GM12878 (cell line): ENCODE measurements at regions not wholly inside any gene's neighbourhood (a gene's known extent, or its start where the extent isn't known, plus 50 kb on each side); places are given as distances from the start of the nearest gene placed in this dataset.

Experiments used
- ATAC-seq: fragments of 200-7000 bp; cut with Tn5 transposase; 3 replicates; pipeline ENCODE4 v1.9.1; 2020; ENCODE audit warnings: mild to moderate bottlenecking, moderate library complexity
- BruUV-seq: library from RNA; stranded (reverse); fragments of 400-500 nt; replicated peaks from 2 replicates; lab custom pipeline; 2021; lab: Mats Ljungman, UMichigan
- CTCF ChIA-PET: fragments of 300-600 bp; sonication (Branson Sonifier 250); formaldehyde crosslinking; extraction: SDS; loops from one replicate; lab custom pipeline; 2021; ENCODE audit warnings: inconsistent platforms; lab: Yijun Ruan, JAX
- POLR2A ChIA-PET: fragments of 350-600 bp; formaldehyde crosslinking; extraction: SDS; loops from one replicate; lab custom pipeline; 2021; ENCODE audit warnings: inconsistent platforms; lab: Charles Lee
- RAD21 ChIA-PET: fragments of 300-600 bp; sonication (Branson Sonifier 250); formaldehyde crosslinking; loops from one replicate; lab custom pipeline; 2023; ENCODE audit warnings: antibody characterized with exemption; ENCODE audit not compliant: unreplicated experiment; lab: Charles Lee
- SMC1A ChIA-PET: fragments of 300-600 bp; sonication (Branson Sonifier 250); formaldehyde crosslinking; loops from one replicate; lab custom pipeline; 2023; ENCODE audit not compliant: unreplicated experiment, uncharacterized antibody; lab: Charles Lee
- DNase-seq: peaks from one replicate; pipeline ENCODE4 v3.0.0-alpha.2; 2011; ENCODE audit warnings: low read depth, low spot score
- FAIRE-seq: peaks from 3 replicates; lab custom pipeline; 2011; peaks lifted over from hg19 to GRCh38; lab: Jason Lieb, UNC
- H2AFZ ChIP-seq: 2 replicates; pipeline ENCODE4 v1.6.0; 2011; ENCODE audit warnings: low read depth, low read length, control low read depth; ENCODE audit not compliant: control insufficient read depth
- H3K27ac ChIP-seq: 2 replicates; pipeline ENCODE4 v1.5.1; 2011; ENCODE audit warnings: control low read depth; ENCODE audit not compliant: control insufficient read depth, insufficient read depth
- H3K27me3 ChIP-seq, 2 experiments: replicated peaks in 1 of 2; 2 replicates each; pipeline versions ENCODE4 v1.6.0 to v1.6.1; 2011; ENCODE audit warnings: low read length in 1 of 2; ENCODE audit not compliant: control insufficient read depth in 2 of 2, insufficient read depth in 2 of 2
- H3K36me3 ChIP-seq, 2 experiments: 2 replicates each; pipeline ENCODE4 v1.5.1; 2011; ENCODE audit warnings: low read length in 1 of 2; ENCODE audit not compliant: control insufficient read depth in 2 of 2, insufficient read depth in 2 of 2
- H3K4me1 ChIP-seq: 2 replicates; pipeline ENCODE4 v1.6.1; 2011; ENCODE audit warnings: mild to moderate bottlenecking, low read length, moderate library complexity, mixed read lengths; ENCODE audit not compliant: control insufficient read depth, insufficient read depth
- H3K4me2 ChIP-seq: 2 replicates; pipeline ENCODE4 v1.6.0; 2011; ENCODE audit warnings: control low read depth; ENCODE audit not compliant: control insufficient read depth, insufficient read depth
- H3K4me3 ChIP-seq: fragments of 200-600 bp; sonication (generic); 2 replicates; pipeline ENCODE4 v1.5.1; 2016
- H3K79me2 ChIP-seq: 2 replicates; pipeline ENCODE4 v1.6.0; 2011; ENCODE audit warnings: low read length; ENCODE audit not compliant: control insufficient read depth, insufficient read depth
- H3K9ac ChIP-seq: 2 replicates; pipeline ENCODE4 v1.8.0; 2011; ENCODE audit warnings: low read length, control low read depth, mixed read lengths; ENCODE audit not compliant: control insufficient read depth, insufficient read depth
- H3K9me3 ChIP-seq: replicated peaks from 3 replicates; pipeline ENCODE4 v1.5.1; 2011; ENCODE audit warnings: mild to moderate bottlenecking, low read length; ENCODE audit not compliant: control insufficient read depth, insufficient read depth
- H4K20me1 ChIP-seq: 2 replicates; pipeline ENCODE4 v1.6.0; 2011; ENCODE audit not compliant: control insufficient read depth, insufficient read depth
- NFYB ChIP-seq: IDR thresholded peaks from 2 replicates; pipeline ENCODE4 v1.6.1; 2011; ENCODE audit warnings: low read depth, mild to moderate bottlenecking, low read length, improper control_type of control experiment, moderate library complexity; ENCODE audit not compliant: insufficient read depth
- WGBS: methylation state at CpG from one replicate; pipeline ENCODE4 v1.1.6; 2016; ENCODE audit warnings: low lambda C conversion rate; ENCODE audit not compliant: insufficient replicate concordance, insufficient coverage; ENCODE audit errors: missing lambda C conversion rate; 5-methylcytosine and 5-hydroxymethylcytosine counted together
- in situ Hi-C: fragments of 300-500 bp; cut with MboI; formaldehyde crosslinking; loops from 9 replicates; pipeline ENCODE4 v1.14.3; 2018; ENCODE audit warnings: mixed read lengths
- intact Hi-C: fragments of 100-400 bp; cut with micrococcal nuclease; formaldehyde crosslinking; loops from one replicate; pipeline ENCODE4 v1.14.2; 2022; ENCODE audit not compliant: unreplicated experiment
- TF ChIP-seq, protein P1 (sequence below): IDR thresholded peaks from 2 replicates; pipeline ENCODE4 v1.6.1; 2011; ENCODE audit warnings: borderline replicate concordance, low read depth, mild to moderate bottlenecking, moderate library complexity, mixed read lengths, low read length; ENCODE audit not compliant: insufficient read depth; ENCODE audit errors: extremely low read length
- TF ChIP-seq, protein P2 (sequence below): fragments of 450-650 bp; IDR thresholded peaks from 2 replicates; pipeline ENCODE4 v1.6.1; 2017; ENCODE audit warnings: antibody characterized with exemption, mild to moderate bottlenecking, moderate library complexity

DNA sequence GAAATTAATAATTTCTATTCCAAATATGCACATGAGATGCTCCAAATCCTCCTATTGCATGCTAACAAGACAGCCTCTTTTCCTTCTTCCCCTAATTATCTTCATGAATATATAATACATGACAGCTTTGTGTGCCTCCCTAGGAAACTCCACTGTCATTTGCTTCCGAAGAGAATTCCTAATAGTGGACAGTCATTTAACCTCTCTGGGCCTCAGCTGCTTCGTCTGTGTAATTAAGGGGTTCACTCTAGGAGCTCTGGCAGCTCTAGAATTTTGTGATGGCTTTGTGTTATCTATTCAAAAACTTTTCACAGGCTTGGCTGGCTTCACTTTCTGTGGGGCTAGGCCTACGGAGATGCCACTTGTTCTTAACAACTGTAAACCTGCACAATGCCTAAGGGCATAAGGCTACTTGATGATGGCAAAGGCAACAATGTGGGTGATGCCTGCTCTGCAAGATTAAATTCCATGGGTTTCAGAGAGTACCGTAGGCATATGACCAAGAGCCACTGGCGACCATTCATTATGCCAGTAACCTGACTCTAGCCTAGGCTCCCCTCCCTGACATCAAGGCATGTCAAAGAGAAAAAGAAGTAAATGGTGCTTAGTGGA is 333.8 kb upstream of the UMPS start:
- TF ChIP-seq NFYB: no peak
- TF ChIP-seq, protein P1, sequence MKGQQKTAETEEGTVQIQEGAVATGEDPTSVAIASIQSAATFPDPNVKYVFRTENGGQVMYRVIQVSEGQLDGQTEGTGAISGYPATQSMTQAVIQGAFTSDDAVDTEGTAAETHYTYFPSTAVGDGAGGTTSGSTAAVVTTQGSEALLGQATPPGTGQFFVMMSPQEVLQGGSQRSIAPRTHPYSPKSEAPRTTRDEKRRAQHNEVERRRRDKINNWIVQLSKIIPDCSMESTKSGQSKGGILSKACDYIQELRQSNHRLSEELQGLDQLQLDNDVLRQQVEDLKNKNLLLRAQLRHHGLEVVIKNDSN: no peak
- TF ChIP-seq, protein P2, sequence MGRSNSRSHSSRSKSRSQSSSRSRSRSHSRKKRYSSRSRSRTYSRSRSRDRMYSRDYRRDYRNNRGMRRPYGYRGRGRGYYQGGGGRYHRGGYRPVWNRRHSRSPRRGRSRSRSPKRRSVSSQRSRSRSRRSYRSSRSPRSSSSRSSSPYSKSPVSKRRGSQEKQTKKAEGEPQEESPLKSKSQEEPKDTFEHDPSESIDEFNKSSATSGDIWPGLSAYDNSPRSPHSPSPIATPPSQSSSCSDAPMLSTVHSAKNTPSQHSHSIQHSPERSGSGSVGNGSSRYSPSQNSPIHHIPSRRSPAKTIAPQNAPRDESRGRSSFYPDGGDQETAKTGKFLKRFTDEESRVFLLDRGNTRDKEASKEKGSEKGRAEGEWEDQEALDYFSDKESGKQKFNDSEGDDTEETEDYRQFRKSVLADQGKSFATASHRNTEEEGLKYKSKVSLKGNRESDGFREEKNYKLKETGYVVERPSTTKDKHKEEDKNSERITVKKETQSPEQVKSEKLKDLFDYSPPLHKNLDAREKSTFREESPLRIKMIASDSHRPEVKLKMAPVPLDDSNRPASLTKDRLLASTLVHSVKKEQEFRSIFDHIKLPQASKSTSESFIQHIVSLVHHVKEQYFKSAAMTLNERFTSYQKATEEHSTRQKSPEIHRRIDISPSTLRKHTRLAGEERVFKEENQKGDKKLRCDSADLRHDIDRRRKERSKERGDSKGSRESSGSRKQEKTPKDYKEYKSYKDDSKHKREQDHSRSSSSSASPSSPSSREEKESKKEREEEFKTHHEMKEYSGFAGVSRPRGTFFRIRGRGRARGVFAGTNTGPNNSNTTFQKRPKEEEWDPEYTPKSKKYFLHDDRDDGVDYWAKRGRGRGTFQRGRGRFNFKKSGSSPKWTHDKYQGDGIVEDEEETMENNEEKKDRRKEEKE: no peak
- BruUV-seq: no TSS peak
- in situ Hi-C loops (no loop called here), intact Hi-C loops (no loop called here)
- RAD21 ChIA-PET: no interaction called here
- H3K9ac ChIP-seq: no peak overlapping the region
- ATAC-seq (no peak), FAIRE-seq (no peak), DNase-seq (no peak)
- WGBS: 21% methylated on average over 5 of the region's 5 CpGs
- POLR2A ChIA-PET: no interaction called here
- H3K9me3 ChIP-seq: no peaks in the 10 kb centered on the region
- CTCF ChIA-PET: no interaction called here
- SMC1A ChIA-PET: no interaction called here
- H3K36me3 ChIP-seq: no peaks in the 10 kb centered on the region
- H3K27ac ChIP-seq: no peak overlapping the region
- no peaks in the 10 kb centered on the region; a peak in 2 of 4 replicates for H3K27me3 ChIP-seq
- no peak overlapping the region for H3K4me3 ChIP-seq
- H3K4me1 ChIP-seq: no peaks in the 10 kb centered on the region
- H4K20me1 ChIP-seq: no peaks in the 10 kb centered on the region
- H3K79me2 ChIP-seq: no peaks in the 10 kb centered on the region
- no peak overlapping the region for H2AFZ ChIP-seq
- H3K4me2 ChIP-seq: no peak overlapping the region
